DND-41 (cell line): ENCODE measurements at regions not wholly inside any gene's neighbourhood (a gene's known extent, or its start where the extent isn't known, plus 50 kb on each side); places are given as distances from the start of the nearest gene placed in this dataset.

Experiments used
- ATAC-seq: fragments of 200-7000 bp; cut with Tn5 transposase; 3 replicates; pipeline ENCODE4 v1.9.1; 2021; ENCODE audit warnings: low read depth; ENCODE audit not compliant: insufficient read depth
- DNase-seq: peaks from one replicate; pipeline ENCODE4 v3.0.0-alpha.2; 2020
- H2AFZ ChIP-seq: 2 replicates; pipeline ENCODE4 v1.6.0; 2012; ENCODE audit warnings: low read depth, low read length
- H3K27ac ChIP-seq: 2 replicates; pipeline ENCODE4 v1.5.1; 2012; ENCODE audit warnings: low read length, inconsistent platforms
- H3K27me3 ChIP-seq: fragments of 200-600 bp; sonication (generic); 2 replicates; pipeline ENCODE4 v1.6.0; 2012; ENCODE audit warnings: low read length, mild to moderate bottlenecking, inconsistent platforms; ENCODE audit not compliant: insufficient read depth, poor library complexity
- H3K36me3 ChIP-seq: 2 replicates; pipeline ENCODE4 v1.5.1; 2012; ENCODE audit warnings: low read length, inconsistent platforms; ENCODE audit not compliant: insufficient read depth
- H3K4me1 ChIP-seq: 2 replicates; pipeline ENCODE4 v1.5.1; 2012; ENCODE audit warnings: mild to moderate bottlenecking, low read length; ENCODE audit not compliant: insufficient read depth
- H3K4me2 ChIP-seq: 2 replicates; pipeline ENCODE4 v1.6.0; 2012; ENCODE audit warnings: mild to moderate bottlenecking, moderate library complexity, low read length, inconsistent platforms; ENCODE audit not compliant: insufficient read depth
- H3K4me3 ChIP-seq, 2 experiments: fragments of 200-600 bp in 1 of 2; shearing (Covaris generic) in 1 of 2; 2 replicates each; pipeline ENCODE4 v1.5.1; 2012 to 2016; ENCODE audit warnings: inconsistent platforms in 2 of 2, low read length in 2 of 2, mild to moderate bottlenecking in 2 of 2, low read depth in 1 of 2, moderate library complexity in 1 of 2
- H3K79me2 ChIP-seq: 2 replicates; pipeline ENCODE4 v1.6.0; 2012; ENCODE audit warnings: low read length, inconsistent platforms; ENCODE audit not compliant: insufficient read depth
- H3K9ac ChIP-seq: 2 replicates; pipeline ENCODE4 v1.6.0; 2012; ENCODE audit warnings: low read depth, mild to moderate bottlenecking, inconsistent platforms, low read length, moderate library complexity
- H3K9me3 ChIP-seq: 2 replicates; pipeline ENCODE4 v1.5.1; 2012; ENCODE audit warnings: low read length, moderate library complexity, mild to moderate bottlenecking, inconsistent platforms; ENCODE audit not compliant: insufficient read depth, severe bottlenecking
- H4K20me1 ChIP-seq: 2 replicates; pipeline ENCODE4 v1.6.0; 2012; ENCODE audit warnings: low read length; ENCODE audit not compliant: insufficient read depth
- EZH2 ChIP-seq: IDR thresholded peaks from 3 replicates; pipeline ENCODE4 v1.6.1; 2012; ENCODE audit warnings: borderline replicate concordance, low read depth, mild to moderate bottlenecking, moderate library complexity, low read length, inconsistent platforms; ENCODE audit not compliant: severe bottlenecking
- TF ChIP-seq, protein P1 (sequence below): IDR thresholded peaks from 2 replicates; pipeline ENCODE4 v1.5.1; 2012; ENCODE audit warnings: borderline replicate concordance, low read length, moderate library complexity, mild to moderate bottlenecking; ENCODE audit not compliant: poor library complexity, severe bottlenecking; ENCODE audit errors: extremely low read depth

DNA sequence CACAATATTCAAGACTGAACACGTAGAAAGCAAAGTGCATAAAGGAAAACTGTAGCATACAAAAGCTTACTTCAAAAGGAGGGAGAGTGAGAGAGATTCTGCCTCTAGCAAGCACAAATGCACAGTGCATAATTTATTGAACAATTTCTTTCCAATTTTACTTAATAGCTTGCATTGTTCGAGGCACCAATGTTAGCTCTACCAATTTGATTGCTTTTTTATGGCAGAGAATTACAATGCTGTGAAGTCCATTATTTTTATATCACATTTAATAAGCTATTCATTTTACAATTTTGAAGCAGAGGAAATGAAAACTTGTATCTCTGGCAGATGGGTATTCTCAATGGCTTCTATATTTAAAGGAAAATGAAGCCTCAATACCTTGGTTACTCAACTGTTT is 331.7 kb downstream of the GPM6A start:
- Histone ChIP-seq H3K4me1 (no peaks in the 10 kb centered on the region), H2AFZ (no peak overlapping the region), H4K20me1 (no peaks in the 10 kb centered on the region), H3K27ac (no peak overlapping the region), H3K4me2 (no peak overlapping the region), H3K9me3 (no peaks in the 10 kb centered on the region), H3K9ac (no peak overlapping the region), H3K4me3 (no peak overlapping the region), H3K36me3 (no peaks in the 10 kb centered on the region), H3K79me2 (no peaks in the 10 kb centered on the region), H3K27me3 (no peaks in the 10 kb centered on the region)
- no peak for TF ChIP-seq EZH2
- TF ChIP-seq, protein P1, sequence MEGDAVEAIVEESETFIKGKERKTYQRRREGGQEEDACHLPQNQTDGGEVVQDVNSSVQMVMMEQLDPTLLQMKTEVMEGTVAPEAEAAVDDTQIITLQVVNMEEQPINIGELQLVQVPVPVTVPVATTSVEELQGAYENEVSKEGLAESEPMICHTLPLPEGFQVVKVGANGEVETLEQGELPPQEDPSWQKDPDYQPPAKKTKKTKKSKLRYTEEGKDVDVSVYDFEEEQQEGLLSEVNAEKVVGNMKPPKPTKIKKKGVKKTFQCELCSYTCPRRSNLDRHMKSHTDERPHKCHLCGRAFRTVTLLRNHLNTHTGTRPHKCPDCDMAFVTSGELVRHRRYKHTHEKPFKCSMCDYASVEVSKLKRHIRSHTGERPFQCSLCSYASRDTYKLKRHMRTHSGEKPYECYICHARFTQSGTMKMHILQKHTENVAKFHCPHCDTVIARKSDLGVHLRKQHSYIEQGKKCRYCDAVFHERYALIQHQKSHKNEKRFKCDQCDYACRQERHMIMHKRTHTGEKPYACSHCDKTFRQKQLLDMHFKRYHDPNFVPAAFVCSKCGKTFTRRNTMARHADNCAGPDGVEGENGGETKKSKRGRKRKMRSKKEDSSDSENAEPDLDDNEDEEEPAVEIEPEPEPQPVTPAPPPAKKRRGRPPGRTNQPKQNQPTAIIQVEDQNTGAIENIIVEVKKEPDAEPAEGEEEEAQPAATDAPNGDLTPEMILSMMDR = no peak
- ATAC-seq (no peak), DNase-seq (no peak)

DNA sequence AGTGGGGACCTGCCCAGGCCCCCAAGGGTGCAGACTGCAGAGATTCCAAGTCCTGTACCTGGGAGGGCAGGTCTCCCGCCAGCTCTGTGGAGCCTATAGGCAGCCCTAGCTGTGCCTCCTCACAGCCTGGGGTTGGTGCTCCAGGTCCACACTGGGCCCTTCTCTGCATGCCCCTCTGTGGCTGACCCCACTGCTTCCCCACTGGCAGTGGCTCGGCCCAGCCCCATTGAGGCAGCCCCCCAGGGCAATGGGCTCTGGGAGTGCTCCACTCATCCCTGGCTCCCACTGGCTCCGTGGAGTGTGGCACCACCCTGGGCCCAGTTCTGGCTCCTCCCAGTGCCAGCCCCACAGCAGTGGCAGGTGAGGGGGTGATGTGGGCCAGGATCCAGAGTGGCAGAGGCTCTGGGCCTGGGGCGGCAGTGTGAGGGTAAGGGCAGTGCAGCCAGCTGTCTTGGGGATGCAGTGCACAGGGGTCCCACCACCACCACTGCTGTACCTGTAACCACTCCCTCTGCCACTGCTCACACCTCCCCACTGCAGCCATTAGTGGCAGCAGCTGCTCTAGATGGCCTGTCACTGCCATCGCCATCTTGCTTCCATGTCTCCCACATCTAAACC is 312.2 kb downstream of the GPM6A start:
- no peaks in the 10 kb centered on the region for H3K36me3 ChIP-seq
- H3K9ac ChIP-seq = no peak overlapping the region
- no peak for ATAC-seq
- no peak overlapping the region for H3K4me2 ChIP-seq
- H3K79me2 ChIP-seq = no peaks in the 10 kb centered on the region
- no peaks in the 10 kb centered on the region for H4K20me1 ChIP-seq
- no peak for DNase-seq
- peaks cover 9% of the 10 kb centered on the region for H3K9me3 ChIP-seq
- no peak for TF ChIP-seq EZH2
- TF ChIP-seq, protein P1 = no peak
- no peak overlapping the region for H2AFZ ChIP-seq
- H3K4me3 ChIP-seq = no peak overlapping the region
- H3K27me3 ChIP-seq = no peaks in the 10 kb centered on the region
- no peak overlapping the region for H3K27ac ChIP-seq
- H3K4me1 ChIP-seq = no peaks in the 10 kb centered on the region

DNA sequence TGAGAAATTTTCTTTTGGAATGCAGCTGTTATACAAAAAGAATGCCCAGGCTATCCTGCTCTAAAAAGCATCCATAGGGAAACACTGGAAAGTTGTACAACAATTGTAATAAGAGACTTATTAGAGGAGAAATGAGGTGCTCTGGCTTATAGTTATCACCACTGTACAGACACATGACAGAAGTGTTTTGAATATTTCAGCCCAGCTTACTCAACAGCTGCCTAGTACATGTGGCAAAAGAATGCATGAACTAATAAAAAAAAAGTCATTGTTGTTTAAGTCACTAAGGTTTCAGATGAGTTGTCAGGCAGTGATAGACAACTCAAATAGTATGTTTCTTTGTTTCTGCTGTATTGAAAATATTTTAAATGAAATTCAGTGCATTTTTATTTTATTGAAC is 307.7 kb downstream of the GPM6A start:
- H3K79me2 ChIP-seq = no peaks in the 10 kb centered on the region
- no peaks in the 10 kb centered on the region for H3K9me3 ChIP-seq
- no peak overlapping the region for H3K4me2 ChIP-seq
- no peaks in the 10 kb centered on the region for H3K27me3 ChIP-seq
- no peak overlapping the region for H3K4me3 ChIP-seq
- H2AFZ ChIP-seq = no peak overlapping the region
- no peaks in the 10 kb centered on the region for H4K20me1 ChIP-seq
- H3K36me3 ChIP-seq = no peaks in the 10 kb centered on the region
- DNase-seq = no peak
- H3K27ac ChIP-seq = no peak overlapping the region
- H3K4me1 ChIP-seq = no peaks in the 10 kb centered on the region
- no peak overlapping the region for H3K9ac ChIP-seq
- TF ChIP-seq EZH2 = no peak
- TF ChIP-seq, protein P1 = no peak
- ATAC-seq = no peak
